ENCODE measurements at regions not wholly inside any gene's neighbourhood (a gene's known extent, or its start where the extent isn't known, plus 50 kb on each side); places are given as distances from the start of the nearest gene placed in this dataset.
A peak's percentile ranks its signal among the peaks of the same experiment; 100 is the strongest.

GRCh38 chrX:1912193-1912592, 297.3 kb downstream of the ASMT start:
- Mint-ChIP-seq H3K27me3 (ENCODE audit: low read depth) (peaks cover 30% of the 10 kb centered on the region), H3K4me1 (no peaks in the 10 kb centered on the region), H3K9me3 (no peaks in the 10 kb centered on the region), H3K4me3 (no peak overlapping the region), H3K36me3 (ENCODE audit: low read depth) (no peaks in the 10 kb centered on the region), H3K27ac (ENCODE audit: unreplicated experiment) (no peak overlapping the region)
- DNase-seq (ENCODE audit: low read depth, low spot score), result no peak
- TF ChIP-seq CTCF (conservative IDR thresholded peaks at IDR 0.05), result no peak

GRCh38 chrX:1914606-1915365, 299.9 kb downstream of the ASMT start:
- no peak for DNase-seq (ENCODE audit: low read depth, low spot score)
- no peaks in the 10 kb centered on the region for H3K9me3 Mint-ChIP-seq

GRCh38 chrX:1918780-1919179, 303.9 kb downstream of the ASMT start:
- no peak for DNase-seq (ENCODE audit: low read depth, low spot score)
- no peaks in the 10 kb centered on the region for H3K27me3 Mint-ChIP-seq (ENCODE audit: low read depth)
- TF ChIP-seq CTCF (conservative IDR thresholded peaks at IDR 0.05), result no peak
- H3K4me1 Mint-ChIP-seq, result no peaks in the 10 kb centered on the region
- no peaks in the 10 kb centered on the region for H3K36me3 Mint-ChIP-seq (ENCODE audit: low read depth)
- no peak overlapping the region for H3K27ac Mint-ChIP-seq (ENCODE audit: unreplicated experiment)
- H3K9me3 Mint-ChIP-seq, result no peaks in the 10 kb centered on the region
- no peak overlapping the region for H3K4me3 Mint-ChIP-seq

More at GRCh38 chrX:1914606-1915365, 299.9 kb downstream of the ASMT start:
- Mint-ChIP-seq H3K36me3 (ENCODE audit: low read depth) (no peaks in the 10 kb centered on the region), H3K27ac (ENCODE audit: unreplicated experiment) (peak overlapping the region; percentile 27), H3K27me3 (ENCODE audit: low read depth) (peaks cover 21% of the 10 kb centered on the region), H3K4me3 (no peak overlapping the region), H3K4me1 (no peaks in the 10 kb centered on the region)
- TF ChIP-seq CTCF (conservative IDR thresholded peaks at IDR 0.05), result no peak

- Mint-ChIP-seq H3K36me3 (ENCODE audit: low read depth) (no peaks in the 10 kb centered on the region), H3K27me3 (ENCODE audit: low read depth) (peaks cover 4% of the 10 kb centered on the region), H3K27ac (ENCODE audit: unreplicated experiment) (no peak overlapping the region), H3K9me3 (no peaks in the 10 kb centered on the region), H3K4me1 (peaks cover 13% of the 10 kb centered on the region), H3K4me3 (peak overlapping the region; percentile 52)
- TF ChIP-seq CTCF (conservative IDR thresholded peaks at IDR 0.05), result no peak
- peak; percentile 25 for DNase-seq (ENCODE audit: low read depth, low spot score)
These were observed 310.2 kb downstream of the ASMT start for GRCh38 chrX:1925053-1925481.

- no peak overlapping the region for H3K27ac Mint-ChIP-seq (ENCODE audit: unreplicated experiment)
- no peaks in the 10 kb centered on the region for H3K36me3 Mint-ChIP-seq (ENCODE audit: low read depth)
- H3K27me3 Mint-ChIP-seq (ENCODE audit: low read depth), result peaks cover 4% of the 10 kb centered on the region
- no peak for TF ChIP-seq CTCF (conservative IDR thresholded peaks at IDR 0.05)
- H3K4me3 Mint-ChIP-seq, result no peak overlapping the region
- no peak for DNase-seq (ENCODE audit: low read depth, low spot score)
- H3K4me1 Mint-ChIP-seq, result peaks cover 20% of the 10 kb centered on the region
- H3K9me3 Mint-ChIP-seq, result no peaks in the 10 kb centered on the region
These were observed 313.9 kb downstream of the ASMT start for GRCh38 chrX:1928805-1929204.
